ENCODE measurements at regions not wholly inside any gene's neighbourhood (a gene's known extent, or its start where the extent isn't known, plus 50 kb on each side); places are given as distances from the start of the nearest gene placed in this dataset.

DNA sequence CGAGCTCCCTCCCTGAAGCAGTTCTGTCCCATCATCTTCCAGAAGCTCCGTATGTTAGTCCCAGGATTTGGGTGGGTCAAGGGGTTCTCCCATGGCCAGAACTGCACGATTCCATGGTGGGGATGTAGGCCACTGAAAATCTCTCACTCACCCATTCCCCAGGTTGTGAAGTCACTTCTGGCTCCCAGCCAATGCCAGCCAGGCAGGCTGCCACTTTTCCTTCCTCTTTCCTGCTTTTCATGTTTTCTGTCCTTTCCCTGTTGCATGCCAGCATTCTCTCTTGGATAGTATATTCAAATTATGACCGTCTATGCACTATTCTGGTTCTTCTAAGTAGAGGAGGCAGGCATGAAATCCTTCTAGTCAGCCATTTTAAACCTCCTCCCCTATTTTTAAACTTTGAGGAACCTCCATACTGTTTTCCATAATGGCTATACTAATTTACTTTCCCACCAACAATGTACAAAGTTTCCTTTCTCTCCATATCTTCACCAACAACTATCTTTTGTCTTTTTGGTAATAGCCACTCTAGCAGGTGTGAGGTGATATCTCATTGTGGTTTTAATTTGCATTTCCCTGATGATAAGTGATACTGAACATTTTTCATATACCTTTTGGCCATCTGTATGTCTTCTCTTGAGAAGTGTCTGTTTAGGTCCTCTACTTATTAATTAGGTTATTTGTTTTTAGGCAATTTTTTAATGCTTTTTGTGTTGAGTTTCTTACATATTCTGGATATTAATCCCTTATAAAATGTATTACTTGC is 182.1 kb upstream of the TET2 start:
- DNase-seq (ENCODE audit: low spot score), result no peak

DNA sequence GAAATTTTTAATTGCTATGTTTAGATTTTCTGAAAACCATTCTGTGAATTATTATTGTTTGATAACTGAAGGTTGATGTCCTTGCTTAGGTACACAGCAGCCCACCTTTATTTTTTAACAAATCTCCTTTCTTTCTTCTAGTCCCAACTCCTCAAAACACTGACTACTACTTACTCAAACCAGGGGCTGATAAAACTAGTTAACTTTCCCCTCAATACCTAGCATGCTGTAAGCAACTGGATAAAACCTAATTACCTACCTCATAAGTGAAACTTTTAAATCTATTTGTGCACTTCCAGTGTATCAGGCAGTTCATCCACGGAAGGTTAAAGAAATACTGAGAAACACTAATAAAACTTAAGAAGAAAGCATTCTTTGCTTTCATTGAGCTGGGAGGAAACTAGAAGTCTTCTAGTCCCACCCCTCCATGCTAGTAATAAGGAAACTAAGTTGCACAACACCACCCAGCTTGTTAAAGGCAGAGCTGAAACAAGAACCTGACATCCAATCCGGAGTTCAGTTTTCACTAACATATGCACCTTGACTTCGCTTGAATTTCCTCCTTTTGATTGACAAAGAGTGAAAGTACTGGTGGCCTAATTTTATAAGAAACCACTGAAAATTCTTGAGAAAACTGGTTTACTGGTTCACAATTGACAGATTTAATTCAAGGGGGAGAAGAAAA is 180.2 kb upstream of the TET2 start:
- DNase-seq (ENCODE audit: low spot score), result peak; percentile 66

DNA sequence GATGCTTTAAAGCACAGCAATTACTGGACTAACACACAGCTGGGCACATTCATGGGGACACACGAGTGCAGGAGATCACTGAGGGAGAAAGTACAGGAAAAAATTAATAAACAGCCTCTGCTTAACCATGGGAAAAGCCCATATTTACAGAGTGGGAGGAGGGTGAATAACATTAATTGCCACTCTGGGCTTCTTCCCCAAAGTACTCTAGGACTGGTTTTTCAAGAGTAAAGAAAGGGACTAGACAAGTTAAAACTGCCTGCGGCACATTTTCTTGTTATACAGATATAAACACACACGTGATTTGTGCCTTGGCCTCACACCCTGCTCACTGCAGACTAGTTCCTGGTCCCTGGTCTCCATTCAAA is 179.7 kb upstream of the TET2 start:
- DNase-seq (ENCODE audit: low spot score), result peak; percentile 74

DNA sequence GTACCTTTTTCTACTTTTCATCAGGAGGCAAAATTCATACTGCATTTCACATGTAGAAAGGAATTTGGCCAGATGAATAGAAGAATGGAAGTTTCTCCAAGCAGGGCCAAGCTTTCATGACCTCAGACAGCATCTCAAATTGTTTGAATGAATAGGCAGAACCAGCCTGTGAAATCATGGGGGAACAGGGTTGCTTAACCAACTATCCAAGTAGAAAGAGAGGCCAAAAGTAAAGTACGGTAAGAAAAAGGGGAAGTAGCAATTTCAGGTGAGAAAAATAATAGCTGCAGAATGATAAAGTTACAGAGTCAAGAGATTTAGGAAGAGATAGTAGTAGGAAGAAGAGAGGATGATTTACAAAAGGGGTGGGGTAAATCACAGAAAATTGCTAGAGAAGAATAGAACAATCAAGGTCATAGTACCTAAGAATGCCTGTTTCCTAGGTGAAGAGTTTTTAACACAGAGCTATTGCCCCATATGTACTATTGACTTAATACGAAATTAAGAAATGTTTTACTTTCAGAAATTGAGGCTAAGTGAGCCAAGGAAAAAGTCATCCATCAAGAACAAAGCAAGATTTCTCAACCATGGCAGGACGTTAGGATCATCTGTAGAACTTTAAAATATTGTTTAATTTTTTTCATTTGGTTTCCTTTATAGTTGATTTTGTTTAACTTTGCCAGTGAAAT is 177.1 kb upstream of the TET2 start:
- no peak for DNase-seq (ENCODE audit: low spot score)

DNA sequence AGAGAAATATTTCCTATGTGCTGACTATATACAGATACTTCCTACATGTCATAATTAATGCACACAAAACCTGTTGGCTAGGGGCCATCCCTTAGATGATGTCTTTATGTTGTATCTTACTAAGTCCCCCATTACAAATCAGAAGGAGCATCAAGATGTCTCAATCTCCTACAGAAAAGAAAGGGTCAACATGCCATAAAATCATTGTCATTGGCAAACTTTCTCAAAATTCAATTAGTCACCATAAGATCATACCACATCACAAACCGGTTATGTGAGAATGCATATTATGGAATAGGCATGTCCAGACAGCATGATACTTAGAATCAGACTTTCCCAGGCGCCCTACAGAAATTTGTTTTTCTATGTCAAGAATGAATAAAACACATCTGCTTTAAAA is 175.2 kb upstream of the TET2 start:
- no peak for DNase-seq (ENCODE audit: low spot score)

DNA sequence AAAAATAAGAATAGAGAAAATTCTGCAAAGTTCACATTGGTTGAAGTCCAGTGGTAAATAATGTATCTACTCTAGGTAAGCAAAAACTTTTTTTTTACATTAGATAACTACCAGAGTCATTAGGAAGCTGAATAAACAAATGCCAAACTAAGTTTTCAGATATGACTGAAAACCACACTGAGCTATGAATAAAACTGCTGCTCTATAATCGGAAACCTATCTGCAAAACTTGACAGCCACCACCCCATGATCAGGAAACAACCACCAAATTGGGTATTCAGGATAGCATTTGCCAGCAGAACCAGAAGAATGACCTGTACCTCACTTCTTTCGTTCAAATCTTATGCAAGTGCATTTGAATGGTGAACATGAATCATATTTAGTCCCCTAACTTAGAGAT is 173.0 kb upstream of the TET2 start:
- no peak for DNase-seq (ENCODE audit: low spot score)

DNA sequence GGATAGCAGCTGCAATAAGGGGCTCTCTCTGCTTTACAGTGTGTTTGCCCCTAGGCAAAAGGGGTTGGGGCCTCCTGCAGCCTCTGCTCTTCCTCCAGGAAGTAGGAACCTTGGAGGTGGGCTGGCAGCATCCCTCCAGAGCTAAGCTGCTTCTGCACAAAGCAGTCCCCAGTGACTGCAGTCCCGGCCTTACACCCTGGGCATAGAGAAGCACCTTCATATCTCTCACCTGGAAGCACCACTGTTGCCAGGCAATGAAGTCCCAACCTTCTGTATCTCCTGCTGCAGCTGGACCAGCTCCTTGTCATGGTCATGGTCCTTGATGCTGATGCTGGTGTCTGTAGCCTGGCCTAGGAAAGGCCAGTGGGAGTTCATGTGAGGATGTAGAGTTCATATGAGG is 171.1 kb upstream of the TET2 start:
- no peak for DNase-seq (ENCODE audit: low spot score)

DNA sequence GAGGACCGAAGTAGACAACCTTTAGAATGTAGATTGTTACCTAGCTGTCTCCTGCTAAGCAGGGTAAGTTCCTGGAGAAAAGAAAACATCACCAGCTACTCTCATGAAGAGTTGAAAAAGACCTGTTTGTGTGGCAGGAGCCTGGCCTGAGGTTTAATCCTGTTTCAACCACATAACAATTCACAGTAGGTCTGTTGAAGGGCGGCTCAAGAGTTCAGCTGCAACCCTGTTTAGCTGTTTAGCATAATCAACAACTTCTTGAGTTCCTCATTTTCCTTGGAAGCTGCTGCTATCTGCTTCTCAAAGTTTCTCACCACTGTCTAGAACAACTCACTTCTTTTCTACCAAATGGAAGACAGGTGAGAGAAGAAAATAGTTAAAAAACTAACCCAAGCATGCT is 170.4 kb upstream of the TET2 start:
- no peak for DNase-seq (ENCODE audit: low spot score)

DNA sequence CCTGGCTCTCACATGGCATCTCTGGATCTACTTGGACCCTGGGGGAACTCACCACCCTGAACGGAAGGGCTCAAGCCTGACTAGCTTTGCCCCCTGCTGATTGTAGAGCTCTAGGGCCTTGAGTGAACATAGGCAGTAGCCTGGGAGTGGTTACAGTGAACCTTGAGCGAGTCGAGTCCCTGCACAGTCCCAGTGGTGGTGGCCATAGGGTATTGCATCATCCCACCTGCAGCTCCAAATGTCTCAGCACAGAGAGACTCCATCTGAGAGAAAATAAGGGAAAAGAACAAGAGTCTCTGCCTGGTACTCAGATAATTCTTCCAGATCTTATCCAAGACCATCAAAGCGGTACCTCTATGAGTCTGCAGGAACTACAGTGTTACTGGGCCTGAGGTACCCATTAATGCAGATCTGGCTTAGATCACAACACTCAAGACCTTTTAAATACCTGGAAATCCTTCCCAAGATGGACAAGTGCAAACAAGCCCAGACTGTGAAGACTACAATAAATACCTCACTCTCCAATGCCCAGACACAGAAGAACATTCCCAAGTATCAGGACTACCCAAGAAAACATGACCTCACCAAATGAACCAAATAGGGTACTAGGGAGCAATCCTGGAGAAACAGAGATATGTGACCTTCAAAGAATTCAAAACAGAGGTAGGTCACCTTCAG is 167.5 kb upstream of the TET2 start:
- DNase-seq (ENCODE audit: low spot score), result no peak

DNA sequence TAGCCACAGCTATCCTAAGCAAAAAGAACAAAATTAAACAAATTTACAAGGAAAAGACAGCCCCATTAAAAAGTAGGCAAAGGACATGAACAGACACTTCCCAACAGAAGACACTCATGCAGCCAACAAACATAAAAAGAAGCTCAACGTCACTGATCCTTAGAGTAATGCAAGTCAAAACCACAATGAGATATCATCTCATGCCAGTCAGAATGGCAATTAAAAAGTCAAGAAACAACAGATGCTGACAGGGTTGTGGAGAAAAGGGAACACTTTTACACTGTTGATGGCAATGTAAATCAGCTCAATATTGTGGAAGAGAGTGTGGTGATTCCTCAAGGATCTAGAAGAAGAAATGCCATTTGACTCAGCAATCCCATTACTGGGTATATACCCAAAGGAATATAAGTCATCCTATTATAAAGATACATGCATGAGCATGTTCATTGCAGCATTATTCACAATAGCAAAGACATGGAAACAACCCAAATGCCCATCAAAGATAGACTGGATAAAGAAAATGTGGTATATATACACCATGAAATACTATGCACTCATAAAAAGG is 163.0 kb upstream of the TET2 start:
- no peak for DNase-seq (ENCODE audit: low spot score)

DNA sequence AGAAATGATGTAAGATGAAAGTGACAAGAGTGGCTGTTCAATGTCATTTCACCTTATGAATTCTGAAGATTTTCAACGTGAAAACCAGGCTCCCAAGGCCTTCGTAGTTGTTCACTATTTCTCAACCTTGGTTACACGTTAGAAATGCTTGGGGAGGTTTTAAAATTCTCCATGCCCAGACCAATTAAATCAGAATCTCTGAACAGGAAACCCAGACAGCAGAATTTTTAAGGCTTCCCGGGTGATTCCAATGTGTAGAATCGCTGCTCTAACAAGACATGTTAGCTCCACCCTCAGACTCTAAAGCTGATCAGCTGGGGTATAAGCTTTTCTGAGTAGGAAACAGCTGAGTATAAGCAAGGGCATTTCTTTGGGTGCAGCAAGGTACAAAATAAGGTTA is 160.4 kb upstream of the TET2 start:
- no peak for DNase-seq (ENCODE audit: low spot score)

DNA sequence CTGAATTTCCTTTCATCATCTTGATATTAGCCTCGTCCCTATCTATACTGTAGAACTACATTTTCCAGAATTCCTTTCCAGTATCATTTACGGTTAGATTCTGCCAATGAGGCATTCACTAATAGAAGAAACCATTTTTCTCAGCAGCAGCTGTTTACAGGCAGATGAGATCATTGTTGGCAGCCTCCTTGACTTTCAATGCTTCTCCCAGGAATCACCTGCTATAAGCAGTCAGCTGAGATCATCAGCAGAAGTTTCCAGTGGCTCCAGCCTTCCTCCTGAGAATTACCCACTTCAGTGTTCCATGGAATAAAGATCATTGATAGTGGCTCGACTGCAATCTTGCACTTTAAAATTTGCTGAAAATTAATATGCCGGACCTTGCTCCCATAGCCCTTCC is 157.3 kb upstream of the TET2 start:
- DNase-seq (ENCODE audit: low spot score), result no peak

DNA sequence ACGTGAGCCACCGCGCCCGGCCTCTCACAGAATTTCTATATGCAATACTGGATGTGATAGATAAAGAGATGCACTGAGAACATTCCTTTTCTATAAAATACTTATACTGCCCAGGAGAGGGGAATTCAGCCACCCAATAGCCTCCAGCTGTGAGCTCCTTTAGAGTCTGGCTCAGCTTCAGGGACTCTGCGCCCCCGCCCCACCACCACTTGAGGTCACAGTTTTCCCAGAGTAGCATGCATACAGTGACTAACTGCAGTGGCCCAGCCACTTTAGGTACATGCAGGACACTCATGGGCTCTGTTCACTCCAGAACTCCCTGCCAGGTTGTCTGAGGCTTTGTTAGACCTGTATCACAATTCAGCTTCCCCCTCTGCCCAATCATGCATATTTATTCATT is 144.4 kb upstream of the TET2 start:
- no peak for DNase-seq (ENCODE audit: low spot score)

DNA sequence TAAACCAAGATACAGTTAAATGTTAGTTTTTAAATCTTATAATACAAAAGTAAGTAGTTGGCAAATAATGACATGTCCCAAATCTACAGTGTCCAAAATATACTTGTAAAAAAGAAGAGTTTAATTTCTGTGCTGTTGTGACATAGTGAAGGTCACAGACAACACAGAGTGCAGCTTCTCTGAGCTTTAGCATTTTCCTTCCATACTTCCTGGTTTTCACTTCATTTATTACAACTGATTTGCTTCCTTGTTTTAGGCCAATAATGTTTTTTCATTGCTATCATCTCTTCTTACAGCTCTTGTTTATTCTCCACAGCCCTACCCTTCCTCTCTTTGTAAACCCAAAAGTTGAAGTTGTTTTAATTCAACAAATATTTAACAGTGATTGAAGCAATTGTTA is 132.4 kb upstream of the TET2 start:
- no peak for DNase-seq (ENCODE audit: low spot score)

DNA sequence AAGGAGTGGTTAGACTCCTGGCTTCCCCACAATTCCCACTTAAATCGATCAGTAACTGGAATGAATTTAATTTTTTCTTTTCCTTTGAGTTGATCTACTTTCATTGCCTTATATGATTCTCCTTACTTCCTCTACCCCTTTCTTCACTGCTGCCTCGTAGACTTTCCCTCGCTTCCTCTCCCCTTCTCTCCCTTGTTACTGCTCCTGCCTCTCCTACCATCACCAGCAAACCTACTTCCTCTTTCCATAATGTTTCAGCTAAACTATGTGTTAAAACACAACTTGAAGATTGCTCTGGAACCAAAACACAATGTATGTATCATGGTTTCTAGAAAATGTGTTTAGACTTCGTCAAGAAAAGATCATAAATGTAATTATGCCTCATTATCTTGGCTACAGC is 132.0 kb upstream of the TET2 start:
- no peak for DNase-seq (ENCODE audit: low spot score)

DNA sequence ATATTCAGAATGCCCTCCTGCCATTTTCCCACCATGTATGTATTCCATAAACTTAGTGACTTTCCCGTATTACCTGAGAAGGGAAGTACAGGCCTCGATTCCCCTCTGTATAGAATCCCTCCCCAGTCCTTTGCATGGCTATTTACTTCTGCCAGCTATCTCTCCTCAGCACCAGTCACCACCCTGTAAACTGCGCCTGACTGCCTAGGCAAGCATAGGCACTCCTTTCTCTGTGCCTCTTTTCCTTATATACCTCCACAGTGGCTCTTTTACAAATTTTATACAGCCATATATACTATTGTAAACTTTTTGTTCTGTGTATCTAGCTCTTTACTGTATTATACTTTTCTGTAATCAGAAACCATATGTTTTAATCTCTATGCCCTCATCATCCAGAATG is 130.9 kb upstream of the TET2 start:
- DNase-seq (ENCODE audit: low spot score), result no peak

DNA sequence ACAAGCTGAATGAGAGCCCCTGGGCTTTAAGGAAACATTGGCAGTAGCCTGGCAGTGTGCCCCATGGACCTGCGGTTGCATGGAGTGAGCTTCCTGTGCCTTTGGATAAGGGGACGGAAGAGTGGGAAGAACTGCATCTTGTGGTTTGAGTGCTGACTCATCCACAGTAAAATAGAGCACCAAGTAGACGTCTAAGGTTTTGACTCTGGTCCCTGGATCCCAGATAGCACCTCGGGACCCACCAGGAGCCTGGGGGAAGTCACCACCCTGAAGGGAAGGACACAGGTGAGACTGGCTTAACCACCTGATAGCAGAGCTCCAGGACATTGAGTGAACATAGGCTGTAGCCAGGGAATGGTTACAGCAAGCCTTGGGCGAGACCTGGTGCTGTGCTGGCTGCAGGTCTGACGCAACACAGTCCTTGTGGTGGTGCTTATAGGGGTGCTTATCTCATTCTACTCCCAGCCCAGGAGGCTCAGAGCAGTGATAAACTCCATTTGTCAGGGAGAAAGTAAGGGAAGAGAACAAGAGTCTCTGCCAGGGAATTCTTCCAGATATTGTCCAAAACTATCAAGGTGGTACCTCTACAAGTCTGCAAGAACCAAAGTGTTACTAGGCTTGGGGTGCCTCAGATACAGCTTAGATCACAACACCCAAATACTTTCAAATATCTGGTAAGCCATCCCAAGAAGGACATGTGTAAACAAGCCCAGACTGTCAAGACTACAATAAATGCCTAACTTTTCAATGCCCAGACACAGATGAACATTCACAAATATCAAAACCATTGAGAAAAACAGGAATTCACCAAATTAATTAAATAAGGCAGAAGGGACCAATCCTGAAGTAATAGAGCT is 123.6 kb upstream of the TET2 start:
- peak; percentile 42 for DNase-seq (ENCODE audit: low spot score)

DNA sequence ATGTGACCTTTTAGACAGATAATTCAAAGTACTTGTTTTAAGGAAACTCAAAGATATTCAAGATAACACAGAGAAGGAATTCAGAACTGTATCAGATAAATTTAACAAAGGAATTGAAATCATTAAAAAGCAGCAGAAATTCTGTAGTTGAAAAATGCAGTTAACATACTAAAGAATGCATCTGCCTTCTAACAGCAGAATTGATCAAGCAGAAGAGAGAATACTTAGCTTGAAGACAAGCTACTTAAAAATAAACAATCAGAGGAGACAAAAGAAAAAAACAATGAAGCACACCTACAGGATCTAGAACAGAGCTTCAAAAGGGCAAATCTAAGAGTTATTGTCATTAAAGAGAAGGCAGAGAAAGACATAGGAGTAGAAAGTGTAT is 123.0 kb upstream of the TET2 start:
- no peak for DNase-seq (ENCODE audit: low spot score)

DNA sequence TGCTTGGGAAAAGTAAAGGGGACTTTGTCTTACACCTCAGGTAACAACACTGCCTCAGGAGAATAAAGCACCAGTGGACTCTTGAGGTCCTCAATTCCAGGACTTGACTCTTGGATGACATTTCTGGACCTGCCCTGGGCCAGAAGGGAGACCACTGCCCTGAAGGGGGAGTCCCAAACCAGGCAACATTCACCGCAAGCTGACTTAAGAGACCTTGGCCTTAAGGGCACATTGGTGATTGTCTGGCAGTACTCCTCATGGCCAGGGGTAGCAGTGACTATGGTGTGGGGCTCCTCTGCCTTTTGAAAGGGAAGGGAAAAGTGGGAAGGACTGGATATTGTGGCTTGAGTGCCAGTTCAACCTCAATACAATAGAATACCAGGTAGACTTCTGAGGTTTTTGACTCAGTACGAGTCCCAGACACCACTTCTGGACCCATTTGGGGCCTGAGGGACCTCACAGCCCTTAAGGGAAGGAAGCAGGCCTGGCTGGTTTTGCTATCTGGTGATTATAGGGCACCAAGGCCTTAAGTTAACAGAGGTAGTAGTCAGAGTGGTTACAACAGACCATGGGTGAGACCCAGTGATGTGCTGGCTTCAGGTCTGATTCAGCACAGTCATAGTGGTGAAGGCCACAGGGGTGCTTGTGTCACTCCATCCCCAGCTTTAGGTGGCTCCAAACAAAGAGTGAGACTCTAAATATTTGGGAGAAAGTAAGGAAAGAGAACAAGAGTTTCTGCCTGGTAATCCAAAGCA is 121.2 kb upstream of the TET2 start:
- DNase-seq (ENCODE audit: low spot score), result no peak

DNA sequence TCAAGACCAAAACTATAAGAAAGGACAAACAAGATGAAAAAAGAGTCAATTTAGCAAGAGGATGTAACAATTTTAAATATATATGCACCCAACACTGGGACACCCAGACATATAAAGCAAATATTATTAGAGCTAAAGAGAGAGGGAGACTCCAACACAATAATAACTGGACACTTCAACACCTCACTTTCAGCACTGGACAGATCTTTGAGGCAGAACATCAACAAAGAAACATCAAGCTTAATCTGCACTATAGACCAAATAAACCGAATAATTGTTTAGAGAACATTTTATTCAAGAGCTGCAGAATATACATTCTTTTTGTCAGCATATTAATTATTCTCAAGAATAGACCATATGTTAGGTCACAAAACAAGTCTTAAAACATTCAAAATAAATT is 109.7 kb upstream of the TET2 start:
- no peak for DNase-seq (ENCODE audit: low spot score)

DNA sequence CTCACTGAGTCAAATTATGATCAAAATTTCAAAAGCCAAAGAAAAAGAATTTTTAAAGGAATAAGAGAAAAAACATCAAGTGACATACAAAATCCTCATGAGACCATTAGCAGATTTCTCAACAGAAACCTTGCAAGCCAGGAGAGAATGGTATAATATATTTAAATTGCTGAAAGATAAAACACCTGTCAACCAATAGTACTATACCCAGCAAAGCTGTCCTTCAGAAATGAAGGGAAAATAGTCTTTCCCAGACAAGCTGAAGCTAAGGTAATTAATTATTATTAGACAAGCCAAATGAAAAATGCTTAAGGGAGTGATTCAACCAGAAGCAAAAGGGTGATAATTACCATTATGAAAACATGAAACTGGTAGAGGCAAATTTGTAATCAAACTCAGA is 104.2 kb upstream of the TET2 start:
- DNase-seq (ENCODE audit: low spot score), result no peak
